ENCODE measurements at regions not wholly inside any gene's neighbourhood (a gene's known extent, or its start where the extent isn't known, plus 50 kb on each side); places are given as distances from the start of the nearest gene placed in this dataset.
A peak's percentile ranks its signal among the peaks of the same experiment; 100 is the strongest.
"Not testable (repeated sequence)": the region's sequence is repeated elsewhere in the genome, so short reads cannot be mapped to it uniquely, and the experiment has no call there.

DNA sequence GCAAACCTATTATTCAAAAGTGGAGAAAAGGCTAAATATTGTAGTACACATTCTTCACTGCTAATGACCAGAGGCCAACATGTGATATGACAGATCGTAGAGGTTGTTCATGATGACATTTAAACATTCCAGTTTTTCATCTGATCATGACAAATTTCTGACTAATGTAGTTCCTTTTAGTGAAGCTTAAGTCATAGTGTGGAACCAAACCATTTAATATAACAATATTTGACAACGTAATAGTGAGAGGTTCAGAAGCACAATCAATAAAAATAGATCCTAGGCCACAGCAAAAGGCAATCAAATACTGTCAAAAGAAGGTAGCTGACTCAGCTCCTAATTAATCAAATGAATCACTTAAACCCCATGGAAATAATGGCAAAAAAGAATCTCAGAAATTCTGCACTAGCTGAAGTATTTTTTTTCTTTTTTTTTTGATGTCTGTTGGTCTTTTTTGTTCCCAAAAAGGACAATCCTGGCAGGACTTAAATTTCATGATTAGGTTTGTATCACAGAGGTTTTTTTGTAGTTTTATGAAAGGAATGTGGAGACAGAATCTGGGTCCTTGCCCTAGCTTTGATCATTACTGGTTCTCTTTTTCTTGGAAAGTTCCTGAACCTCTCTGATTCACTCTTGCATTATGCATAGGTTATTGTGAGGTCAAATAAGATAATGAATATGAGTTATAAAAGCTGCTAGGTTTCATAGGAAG is 795.0 kb downstream of the DTWD2 start:
- DNase-seq (ENCODE audit: low spot score) = no peak

DNA sequence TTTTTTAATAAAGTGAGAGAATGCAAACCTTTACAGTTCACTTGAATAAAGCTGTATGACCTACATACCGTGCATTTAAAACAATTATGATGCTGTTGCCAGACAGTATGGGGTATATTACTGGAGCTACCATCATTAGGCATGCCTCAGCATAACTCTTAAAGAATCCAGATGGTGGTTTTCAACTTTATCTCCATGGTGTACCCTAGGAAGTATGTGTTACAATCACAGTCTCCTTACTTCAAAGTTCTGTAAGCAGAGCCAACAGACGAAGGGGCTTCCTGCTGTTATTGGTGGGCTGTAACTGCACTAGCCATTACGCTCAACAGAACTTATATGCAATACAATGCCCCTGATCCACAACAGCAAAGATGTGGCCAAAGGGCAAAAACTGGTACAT is 803.3 kb downstream of the DTWD2 start:
- no peak for DNase-seq (ENCODE audit: low spot score)

DNA sequence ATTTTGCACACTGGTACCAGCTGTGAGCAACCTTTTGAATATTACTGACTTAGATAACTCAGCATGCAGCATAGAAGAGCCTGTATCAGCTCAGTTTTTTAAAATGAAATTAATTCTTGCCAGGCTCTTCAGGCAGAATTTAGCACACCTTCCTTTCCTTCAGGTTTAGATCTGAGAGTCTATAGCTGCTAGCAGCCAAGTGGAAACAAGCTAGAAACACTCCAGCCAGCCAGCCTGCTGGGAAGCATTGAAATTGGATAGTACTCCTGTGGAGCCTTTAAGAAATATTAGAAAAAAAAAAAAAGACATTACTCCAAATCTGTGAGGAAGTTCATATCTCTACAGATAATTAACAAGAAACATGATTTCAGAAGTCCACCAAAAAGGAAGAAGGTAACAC is 812.2 kb downstream of the DTWD2 start:
- DNase-seq (ENCODE audit: low spot score) = no peak

DNA sequence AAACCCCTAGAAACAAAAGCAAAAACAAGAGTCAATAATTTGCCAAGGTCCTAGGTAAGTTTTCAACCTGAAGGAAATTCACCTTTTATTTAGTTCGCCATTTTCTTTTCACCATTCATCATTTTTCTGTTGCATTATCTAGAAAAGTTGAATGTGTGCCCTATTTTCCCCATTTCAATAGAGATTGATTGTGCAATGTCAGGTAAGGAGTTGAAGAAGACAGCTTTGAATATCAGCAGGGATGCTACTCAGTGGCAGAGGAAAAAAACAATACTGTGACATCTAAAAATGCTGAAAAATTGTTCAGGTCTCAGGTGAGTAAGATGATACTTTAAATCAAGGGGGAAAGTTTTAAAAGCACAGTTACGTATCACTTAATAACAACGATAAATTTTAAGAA is 813.7 kb downstream of the DTWD2 start:
- DNase-seq (ENCODE audit: low spot score) = no peak

DNA sequence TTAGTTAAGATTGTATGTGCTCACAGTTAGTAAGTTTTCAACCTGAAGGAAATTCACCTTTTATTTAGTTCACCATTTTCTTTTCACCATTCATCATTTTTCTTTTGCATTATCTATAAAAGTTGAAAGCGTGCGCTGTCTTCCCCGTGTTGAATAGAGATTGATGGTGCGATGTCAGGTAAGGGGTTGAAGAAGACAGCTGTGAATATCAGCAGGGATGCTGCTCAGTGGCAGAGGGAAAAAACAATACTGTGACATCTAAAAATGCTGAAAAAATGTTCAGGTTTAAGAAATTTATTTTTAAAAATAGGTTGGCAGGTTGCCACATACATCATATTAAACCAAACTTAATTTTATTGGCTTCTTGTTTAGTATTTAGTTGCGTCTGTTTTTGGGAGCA is 815.0 kb downstream of the DTWD2 start:
- DNase-seq (ENCODE audit: low spot score) = no peak

DNA sequence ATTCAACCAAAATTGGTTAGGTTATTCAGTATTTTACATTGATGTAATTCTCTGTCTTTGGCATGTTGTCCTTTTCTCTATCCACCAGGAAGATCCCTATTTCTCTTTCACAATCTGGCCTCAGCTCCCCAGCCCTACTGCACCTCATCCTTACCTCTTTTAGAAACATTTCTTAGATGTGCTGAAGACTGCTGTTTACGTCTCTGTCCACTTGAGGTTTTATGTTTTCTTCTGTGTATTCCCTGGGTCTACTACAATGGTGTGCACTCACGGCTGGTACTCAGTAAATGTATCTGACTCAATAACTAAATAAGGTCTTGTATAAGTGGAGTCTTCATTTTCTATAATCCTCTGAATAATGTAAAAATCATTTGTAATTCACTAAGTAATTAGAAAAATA is 822.7 kb downstream of the DTWD2 start:
- no peak for DNase-seq (ENCODE audit: low spot score)

DNA sequence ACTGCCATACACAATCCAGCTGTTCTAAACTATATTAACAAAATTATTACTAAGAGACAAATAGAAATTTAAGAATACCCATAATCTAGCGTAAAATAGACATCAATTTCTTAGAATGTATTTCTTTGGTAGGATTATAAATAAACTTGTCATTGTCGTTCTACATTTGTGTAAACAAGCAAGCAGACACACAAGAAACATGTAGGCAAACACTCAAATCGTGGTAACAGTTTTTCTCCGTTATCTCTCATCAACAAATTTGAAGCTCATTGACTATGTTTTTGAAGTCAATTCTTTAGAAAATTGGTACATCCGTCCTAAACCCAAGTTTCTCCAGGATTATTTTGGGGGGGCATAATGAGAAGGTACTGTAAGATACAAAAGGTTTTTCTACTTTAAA is 832.2 kb downstream of the DTWD2 start:
- no peak for DNase-seq (ENCODE audit: low spot score)

DNA sequence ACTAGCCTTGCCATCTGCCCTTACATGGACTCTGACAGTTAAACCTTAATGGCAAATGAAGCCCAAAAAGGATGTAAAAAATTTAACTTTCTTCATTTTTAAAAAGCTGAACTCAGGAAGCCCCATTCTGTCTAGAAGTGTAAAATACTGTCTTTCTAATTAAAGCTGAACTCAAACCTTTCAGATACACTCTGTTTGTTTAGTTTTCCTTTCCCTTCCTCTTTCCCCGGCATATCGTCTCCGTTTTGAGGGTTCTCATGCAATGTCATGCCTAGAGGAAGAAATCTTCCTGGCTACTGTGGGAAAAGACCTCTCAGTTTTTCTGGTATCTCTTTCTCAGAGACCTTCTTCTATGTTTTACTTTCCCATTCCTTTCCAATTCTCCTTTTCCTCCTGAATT is 841.5 kb downstream of the DTWD2 start:
- no peak for DNase-seq (ENCODE audit: low spot score)

DNA sequence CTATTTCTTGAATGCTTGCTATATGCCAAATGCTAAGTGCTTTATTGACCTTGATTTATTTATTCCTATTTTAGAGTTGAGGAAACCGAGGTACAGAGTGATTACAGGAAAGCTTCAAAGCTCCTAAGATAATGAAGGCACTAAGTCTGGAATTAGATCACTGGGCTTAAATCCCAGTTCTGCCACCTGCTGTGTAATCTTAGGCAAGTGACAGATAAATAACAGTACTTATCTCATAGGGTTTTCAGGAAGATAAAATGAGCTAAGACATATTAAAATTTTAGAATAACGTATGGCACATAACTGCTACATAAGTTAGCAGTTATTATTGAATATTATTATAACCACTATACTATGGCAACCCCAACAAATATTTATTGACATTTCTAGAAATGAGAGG is 843.8 kb downstream of the DTWD2 start:
- DNase-seq (ENCODE audit: low spot score) = no peak

DNA sequence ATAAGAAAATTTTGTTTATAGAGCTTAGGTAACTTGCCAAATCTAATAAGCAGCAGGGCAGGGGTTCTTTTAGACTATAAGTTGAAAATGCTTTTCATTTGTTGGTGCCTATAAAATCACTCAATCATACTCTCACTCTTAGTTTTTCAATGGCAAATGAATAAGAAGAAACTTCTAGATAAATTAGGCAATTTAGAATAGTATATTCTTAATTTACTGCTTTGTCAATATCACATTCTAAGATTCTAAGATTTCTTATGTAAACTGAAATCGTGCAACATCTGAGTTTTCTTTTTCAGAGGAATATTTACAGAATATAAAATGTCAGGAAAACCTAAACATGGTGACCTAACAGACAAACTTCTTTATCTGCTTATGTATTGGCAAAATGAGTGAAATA is 849.0 kb downstream of the DTWD2 start:
- DNase-seq (ENCODE audit: low spot score) = no peak

DNA sequence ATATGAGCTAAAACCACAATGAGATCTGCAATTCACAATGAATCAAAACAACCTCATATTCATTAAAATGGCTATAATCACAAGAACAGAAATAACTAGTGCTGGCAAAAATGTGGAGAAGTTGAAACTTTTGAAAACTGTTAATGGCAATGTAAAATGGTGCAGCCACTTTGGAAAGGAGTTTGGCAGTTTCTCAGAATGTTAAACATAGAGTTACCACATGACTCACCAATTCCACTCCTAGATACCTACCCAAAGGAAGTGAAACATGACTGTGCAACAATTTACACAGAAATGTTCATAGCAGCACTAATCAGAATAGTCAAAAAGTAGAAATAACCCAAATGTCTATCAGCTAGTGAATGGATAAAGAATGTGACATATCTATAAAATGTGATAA is 862.2 kb downstream of the DTWD2 start:
- DNase-seq (ENCODE audit: low spot score) = no peak

DNA sequence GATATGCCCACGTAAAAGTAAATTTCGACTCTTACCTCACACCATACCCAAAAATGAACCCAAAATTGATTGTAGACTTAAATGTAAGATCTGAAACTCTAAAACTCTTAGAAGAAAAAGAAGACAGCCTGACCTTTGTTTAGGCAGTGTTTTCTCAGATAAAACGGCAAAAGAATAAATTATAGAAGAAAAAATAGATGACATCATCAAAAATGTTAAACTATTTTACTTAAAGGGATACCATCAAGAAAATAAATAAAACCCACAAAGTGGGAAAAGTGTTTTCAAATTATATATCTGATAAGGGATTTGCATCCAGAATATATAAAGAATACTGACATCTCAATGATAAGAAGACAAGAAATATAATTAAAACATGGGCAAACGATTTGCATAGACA is 862.7 kb downstream of the DTWD2 start:
- no peak for DNase-seq (ENCODE audit: low spot score)

DNA sequence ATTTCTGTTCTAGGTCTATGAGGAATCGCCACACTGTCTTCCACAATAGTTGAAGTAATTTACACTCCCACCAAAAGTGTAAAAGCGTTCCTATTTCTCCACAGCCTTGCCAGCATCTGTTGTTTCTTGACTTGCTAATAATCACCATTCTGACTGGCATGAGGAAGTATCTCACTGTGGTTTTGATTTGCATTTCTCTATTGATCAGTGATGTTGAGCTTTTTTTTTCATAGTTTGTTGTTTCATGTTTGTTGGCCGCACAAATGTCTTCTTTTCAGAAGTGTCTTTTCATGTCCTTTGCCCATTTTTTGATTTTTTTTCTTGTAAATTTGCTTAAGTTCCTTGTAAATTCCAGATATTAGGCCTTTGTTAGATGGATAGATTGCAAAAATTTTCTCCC is 867.1 kb downstream of the DTWD2 start:
- no peak for DNase-seq (ENCODE audit: low spot score)

DNA sequence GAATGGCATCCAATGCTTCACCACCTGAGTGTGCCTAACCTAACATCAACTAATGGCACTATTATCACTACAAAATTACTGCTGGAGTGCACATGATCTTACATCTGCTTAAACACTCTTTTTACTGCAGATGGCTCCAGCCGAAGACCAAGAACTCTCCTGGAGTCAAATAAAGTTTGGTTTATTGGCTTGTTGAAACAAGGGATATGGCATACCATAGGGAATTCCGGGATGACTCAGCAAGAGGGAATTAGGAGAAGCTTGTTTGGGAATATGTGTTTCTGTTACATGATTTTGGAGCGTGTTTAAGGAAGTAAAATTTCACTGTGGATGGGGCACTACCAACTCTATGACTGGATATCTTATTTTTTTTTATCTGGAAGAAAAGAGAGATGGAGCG is 872.6 kb downstream of the DTWD2 start:
- no peak for DNase-seq (ENCODE audit: low spot score)

DNA sequence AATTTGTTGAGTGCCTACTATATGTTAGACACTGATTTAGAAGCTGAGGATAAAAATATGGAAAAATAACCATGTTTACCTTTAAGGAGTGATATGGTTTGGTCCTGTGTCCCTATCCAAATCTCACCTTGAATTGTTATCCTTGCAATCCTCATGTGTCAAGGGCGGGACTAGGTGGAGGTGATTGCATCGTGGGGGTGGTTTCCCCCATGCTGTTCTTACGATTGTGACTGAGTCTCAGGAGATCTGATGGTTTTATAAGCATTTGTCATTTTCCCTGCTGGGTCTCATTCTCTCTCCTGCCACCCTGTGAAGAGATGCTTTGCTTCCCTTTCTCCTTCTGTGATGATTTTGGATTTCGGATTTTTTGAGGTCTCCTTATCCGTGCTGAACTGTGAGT is 876.4 kb downstream of the DTWD2 start:
- DNase-seq (ENCODE audit: low spot score) = no peak

DNA sequence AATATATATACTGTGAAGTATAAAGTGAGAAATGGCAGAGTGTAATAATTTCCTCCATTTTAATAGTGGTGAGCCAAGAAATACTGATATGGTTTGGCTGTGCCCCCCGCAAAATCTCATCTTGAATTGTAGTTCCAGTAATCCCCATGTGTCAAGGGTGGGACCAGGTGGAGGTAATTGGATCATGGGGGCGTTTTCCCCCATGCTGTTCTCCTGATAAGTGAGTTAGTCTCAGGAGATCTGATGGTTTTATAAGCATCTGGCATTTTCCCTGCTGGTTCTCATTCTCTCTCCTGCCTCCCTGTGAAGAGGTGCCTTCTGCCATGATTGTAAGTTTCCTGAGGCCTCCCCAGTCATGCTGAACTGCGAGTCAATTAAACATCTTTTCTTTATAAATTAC is 881.1 kb downstream of the DTWD2 start:
- not testable (repeated sequence) for DNase-seq (ENCODE audit: low spot score)

DNA sequence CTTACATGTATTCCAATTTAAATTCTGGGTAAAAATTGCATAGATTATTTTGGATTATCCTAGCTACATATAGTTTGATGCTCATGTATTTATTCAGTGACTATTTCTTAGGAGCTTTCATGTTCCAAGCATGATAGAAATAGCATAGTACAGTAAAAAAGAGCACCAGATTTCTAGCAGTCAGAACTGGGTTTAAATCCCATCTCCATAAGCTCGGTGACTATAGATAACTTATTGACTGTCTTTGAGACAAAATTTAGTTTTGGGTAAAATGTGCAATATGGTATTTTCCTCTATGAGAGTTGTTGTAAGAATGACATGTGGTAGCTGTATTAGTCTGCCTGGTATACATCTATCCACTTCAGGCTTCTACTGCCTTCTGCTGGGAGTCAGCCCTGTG is 889.6 kb downstream of the DTWD2 start:
- no peak for DNase-seq (ENCODE audit: low spot score)

DNA sequence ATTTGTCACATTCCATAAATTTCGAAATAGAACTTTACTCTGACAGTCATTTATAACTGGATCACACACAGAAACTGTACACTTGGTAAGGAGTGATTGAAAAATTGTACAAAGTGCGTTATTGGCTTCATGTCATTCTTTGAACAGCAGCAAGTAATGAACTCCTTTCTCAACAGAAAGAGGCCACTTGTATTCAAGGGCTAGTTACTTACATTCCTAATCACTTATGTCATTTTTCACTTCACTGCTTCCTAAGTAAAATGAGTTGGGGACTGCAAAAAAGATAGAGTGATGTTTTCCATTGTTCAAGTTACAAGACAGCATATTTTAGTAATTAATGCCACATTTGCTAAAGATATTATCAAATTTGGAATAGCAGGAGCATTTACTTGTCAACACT is 893.2 kb downstream of the DTWD2 start:
- no peak for DNase-seq (ENCODE audit: low spot score)

DNA sequence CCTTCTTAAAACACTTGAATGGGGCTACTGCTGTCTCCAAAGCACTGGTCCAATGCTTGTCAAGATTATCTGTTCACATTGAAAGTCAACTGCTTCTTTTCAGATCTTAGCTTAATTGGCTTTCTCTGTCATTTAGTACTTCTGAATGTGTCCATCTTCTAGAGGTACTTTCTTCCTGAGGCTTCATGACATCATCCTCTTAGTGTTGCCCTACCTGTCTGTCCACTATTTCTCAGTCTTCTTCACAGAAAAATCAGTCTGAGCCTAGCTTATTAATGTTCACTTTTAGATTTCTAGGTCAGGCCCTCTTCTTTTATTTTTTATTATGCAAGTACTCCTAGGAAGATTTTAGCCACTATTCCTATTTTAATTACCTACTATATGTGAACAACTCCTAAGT is 899.9 kb downstream of the DTWD2 start:
- DNase-seq (ENCODE audit: low spot score) = no peak

DNA sequence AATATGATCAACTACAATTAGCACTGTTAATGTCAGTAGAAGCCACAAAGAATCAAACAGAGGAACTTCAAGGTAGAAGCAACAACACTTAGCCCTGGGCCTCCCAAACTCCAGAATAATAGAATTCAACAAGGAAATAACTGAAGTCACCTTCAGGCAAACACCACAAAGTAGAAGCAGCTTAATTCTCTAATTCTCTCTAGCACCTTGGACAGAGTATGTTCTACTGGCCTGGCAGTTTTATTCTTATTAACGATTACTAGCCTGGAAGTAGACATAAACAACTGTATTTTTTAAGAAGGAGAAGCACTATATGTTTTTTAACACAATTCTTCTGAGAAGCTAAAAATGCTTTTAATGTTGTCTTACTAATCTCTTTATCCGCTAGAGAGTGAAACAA is 911.9 kb downstream of the DTWD2 start:
- no peak for DNase-seq (ENCODE audit: low spot score)

DNA sequence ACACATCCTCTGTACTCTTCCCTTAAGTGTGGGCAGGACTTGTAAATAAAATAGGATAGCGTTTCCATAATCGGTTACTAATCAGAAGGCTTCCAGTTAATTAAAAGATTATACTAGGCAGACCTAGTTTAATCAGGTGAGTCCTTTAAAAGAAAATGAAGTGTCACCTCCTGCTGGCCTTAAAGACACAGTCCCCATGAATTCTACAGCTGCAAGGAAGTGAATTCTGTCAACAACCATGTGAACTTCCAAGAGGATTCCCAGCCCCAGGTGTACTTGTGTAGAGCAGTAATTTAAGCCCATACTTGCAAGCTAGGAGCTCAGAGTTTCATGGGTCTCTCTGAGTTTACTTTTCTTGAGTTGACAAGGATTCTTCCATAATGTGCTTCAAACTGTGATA is 918.3 kb downstream of the DTWD2 start:
- no peak for DNase-seq (ENCODE audit: low spot score)

DNA sequence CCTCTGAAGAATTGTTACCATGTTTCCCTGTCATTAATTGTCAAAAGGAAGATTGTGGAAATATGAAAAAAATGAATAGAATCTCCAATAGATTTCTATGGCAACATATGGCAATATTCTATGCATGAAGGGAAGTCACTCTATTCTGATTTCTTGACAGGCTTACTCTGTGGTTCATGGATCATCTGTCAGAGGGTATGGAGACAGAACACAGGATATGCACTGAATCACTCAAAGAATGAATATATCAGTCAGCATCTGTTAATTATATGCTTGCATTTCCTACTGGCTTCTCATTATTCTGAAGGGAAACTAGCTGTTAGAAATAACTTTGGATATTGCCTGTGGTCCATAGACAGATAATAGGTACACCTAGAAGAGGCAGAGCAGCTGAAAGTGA is 918.9 kb downstream of the DTWD2 start:
- DNase-seq (ENCODE audit: low spot score) = peak; percentile 31

DNA sequence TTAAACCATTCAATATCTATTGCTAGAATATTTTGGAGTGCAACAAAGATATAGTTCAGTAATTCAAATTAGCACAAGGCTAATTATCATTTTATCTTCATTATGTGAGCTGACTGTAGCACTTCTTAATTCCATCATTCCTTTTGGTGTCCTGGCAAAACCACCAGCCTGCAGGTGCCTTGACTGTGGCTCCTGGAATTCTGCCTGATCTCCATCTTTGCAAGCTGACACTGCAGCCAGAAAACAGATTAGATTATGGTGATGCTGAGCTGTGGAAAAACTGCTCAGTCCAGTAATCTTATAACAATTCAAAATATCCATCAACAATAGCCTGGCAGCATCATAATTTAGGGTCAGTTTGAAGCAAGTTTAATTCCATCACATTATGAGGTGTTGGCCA is 919.5 kb downstream of the DTWD2 start:
- DNase-seq (ENCODE audit: low spot score) = peak; percentile 93

DNA sequence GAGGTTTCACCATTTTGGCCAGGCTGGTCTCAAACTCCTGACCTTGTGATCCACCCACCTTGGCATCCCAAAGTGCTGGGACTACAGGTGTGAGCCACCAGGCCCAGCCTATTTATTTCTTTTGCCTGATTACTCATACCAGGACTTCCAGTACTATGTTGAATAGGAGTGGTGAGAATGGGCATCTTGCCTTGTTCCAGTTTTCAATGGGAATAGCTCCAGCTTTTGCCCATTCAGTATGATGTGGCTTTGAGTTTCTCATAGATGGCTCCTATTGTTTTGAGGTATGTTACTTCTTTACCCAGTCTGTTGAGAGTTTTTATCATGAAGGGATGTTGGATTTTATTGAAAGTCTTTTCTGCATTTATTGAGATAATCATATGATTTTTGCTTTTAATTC is 924.5 kb downstream of the DTWD2 start:
- peak; percentile 65 for DNase-seq (ENCODE audit: low spot score)

DNA sequence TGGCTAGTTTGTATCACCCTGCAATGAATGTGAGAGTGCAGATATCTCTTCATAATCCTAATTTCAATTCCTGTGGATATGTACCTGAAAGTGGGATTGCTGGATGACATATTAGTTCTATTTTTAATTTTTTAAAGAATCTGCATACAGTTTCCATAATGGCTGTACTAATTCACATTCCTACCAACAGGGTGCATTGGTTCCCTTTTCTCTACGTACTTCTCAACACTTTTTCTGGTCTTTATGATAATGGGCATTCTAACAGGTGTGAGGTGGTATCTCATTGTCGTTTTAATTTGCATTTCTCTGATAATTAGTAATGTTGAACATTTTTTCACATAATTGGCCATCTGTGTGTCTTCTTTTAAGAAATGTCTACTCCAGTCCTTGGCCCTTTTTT is 927.5 kb downstream of the DTWD2 start:
- DNase-seq (ENCODE audit: low spot score) = no peak
